ENCODE measurements at regions not wholly inside any gene's neighbourhood (a gene's known extent, or its start where the extent isn't known, plus 50 kb on each side); places are given as distances from the start of the nearest gene placed in this dataset.

GRCh38 chr15:95588056-95588455 is 742.4 kb upstream of the NR2F2 start:
- DNase-seq (no peak), ATAC-seq (no peak)
- Histone ChIP-seq H3K27me3 (no peaks in the 10 kb centered on the region), H3K9me3 (no peaks in the 10 kb centered on the region), H3K27ac (no peak overlapping the region), H3K36me3 (no peaks in the 10 kb centered on the region), H3K4me1 (no peaks in the 10 kb centered on the region), H3K4me3 (no peak overlapping the region)
- intact Hi-C loops (cut with DNase I), result no loop called here
- TF ChIP-seq, protein P1, sequence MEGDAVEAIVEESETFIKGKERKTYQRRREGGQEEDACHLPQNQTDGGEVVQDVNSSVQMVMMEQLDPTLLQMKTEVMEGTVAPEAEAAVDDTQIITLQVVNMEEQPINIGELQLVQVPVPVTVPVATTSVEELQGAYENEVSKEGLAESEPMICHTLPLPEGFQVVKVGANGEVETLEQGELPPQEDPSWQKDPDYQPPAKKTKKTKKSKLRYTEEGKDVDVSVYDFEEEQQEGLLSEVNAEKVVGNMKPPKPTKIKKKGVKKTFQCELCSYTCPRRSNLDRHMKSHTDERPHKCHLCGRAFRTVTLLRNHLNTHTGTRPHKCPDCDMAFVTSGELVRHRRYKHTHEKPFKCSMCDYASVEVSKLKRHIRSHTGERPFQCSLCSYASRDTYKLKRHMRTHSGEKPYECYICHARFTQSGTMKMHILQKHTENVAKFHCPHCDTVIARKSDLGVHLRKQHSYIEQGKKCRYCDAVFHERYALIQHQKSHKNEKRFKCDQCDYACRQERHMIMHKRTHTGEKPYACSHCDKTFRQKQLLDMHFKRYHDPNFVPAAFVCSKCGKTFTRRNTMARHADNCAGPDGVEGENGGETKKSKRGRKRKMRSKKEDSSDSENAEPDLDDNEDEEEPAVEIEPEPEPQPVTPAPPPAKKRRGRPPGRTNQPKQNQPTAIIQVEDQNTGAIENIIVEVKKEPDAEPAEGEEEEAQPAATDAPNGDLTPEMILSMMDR (IDR thresholded peaks at IDR 0.05), result no peak

GRCh38 chr15:95590533-95591044 is 739.9 kb upstream of the NR2F2 start:
- DNase-seq (no peak), ATAC-seq (peak; percentile 24)
- Histone ChIP-seq H3K4me1 (no peaks in the 10 kb centered on the region), H3K4me3 (no peak overlapping the region), H3K9me3 (no peaks in the 10 kb centered on the region), H3K27me3 (no peaks in the 10 kb centered on the region), H3K36me3 (no peaks in the 10 kb centered on the region), H3K27ac (no peak overlapping the region)
- TF ChIP-seq, protein P1 (IDR thresholded peaks at IDR 0.05), result no peak
- intact Hi-C loops (cut with DNase I), result no loop called here

DNA sequence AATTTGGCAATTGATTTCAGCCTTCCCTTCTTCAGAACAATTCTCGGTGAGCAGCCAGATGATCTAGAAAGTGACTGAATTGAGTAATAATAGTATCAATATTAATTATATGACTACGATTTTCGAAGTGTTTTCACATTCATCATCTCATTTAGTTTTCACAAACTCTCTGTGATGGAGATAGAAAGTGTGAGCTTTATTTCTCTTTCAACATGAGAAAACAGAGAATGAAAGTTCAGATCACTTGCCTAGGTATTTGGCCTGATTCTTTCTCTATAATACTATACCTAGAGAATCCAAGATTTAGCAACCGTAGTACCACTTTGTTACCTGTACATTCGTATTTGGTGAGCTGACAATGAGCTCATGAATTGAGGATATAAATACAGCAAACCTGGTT is 739.2 kb upstream of the NR2F2 start:
- DNase-seq, result no peak
- Histone ChIP-seq H3K36me3 (no peaks in the 10 kb centered on the region), H3K9me3 (no peaks in the 10 kb centered on the region), H3K27me3 (no peaks in the 10 kb centered on the region), H3K4me3 (no peak overlapping the region), H3K4me1 (no peaks in the 10 kb centered on the region), H3K27ac (no peak overlapping the region)
- ATAC-seq, result no peak
- TF ChIP-seq, protein P1 (IDR thresholded peaks at IDR 0.05), result no peak
- intact Hi-C loops (cut with DNase I), result no loop called here

DNA sequence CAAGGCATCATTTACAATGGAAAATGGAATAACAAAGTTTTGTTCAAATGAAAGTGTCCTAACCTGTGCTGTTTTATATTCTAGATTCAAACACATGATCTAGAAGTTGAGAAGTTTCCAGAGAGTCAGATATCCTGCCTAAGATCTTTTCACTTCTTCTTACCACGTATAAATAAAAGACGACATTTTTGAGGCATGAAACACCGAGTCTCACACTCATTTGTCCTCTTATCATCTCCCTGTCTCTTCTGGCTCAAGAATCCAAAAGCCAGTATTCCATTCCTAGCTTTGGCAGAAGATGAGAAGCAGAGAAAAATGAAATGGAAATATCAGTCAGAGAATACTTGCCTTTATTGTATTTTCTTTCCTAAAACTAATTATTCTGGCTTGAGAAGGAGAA is 738.6 kb upstream of the NR2F2 start:
- Histone ChIP-seq H3K9me3 (no peaks in the 10 kb centered on the region), H3K4me3 (no peak overlapping the region), H3K36me3 (no peaks in the 10 kb centered on the region), H3K4me1 (no peaks in the 10 kb centered on the region), H3K27ac (no peak overlapping the region), H3K27me3 (no peaks in the 10 kb centered on the region)
- DNase-seq, result no peak
- TF ChIP-seq, protein P1 (IDR thresholded peaks at IDR 0.05), result no peak
- intact Hi-C loops (cut with DNase I), result no loop called here
- ATAC-seq, result no peak

GRCh38 chr15:95594496-95594895 is 736.0 kb upstream of the NR2F2 start:
- Histone ChIP-seq H3K36me3 (no peaks in the 10 kb centered on the region), H3K4me3 (no peak overlapping the region), H3K4me1 (no peaks in the 10 kb centered on the region), H3K27ac (no peak overlapping the region), H3K27me3 (no peaks in the 10 kb centered on the region), H3K9me3 (no peaks in the 10 kb centered on the region)
- DNase-seq (no peak), ATAC-seq (no peak)
- TF ChIP-seq, protein P1 (IDR thresholded peaks at IDR 0.05), result no peak
- intact Hi-C loops (cut with DNase I), result no loop called here

DNA sequence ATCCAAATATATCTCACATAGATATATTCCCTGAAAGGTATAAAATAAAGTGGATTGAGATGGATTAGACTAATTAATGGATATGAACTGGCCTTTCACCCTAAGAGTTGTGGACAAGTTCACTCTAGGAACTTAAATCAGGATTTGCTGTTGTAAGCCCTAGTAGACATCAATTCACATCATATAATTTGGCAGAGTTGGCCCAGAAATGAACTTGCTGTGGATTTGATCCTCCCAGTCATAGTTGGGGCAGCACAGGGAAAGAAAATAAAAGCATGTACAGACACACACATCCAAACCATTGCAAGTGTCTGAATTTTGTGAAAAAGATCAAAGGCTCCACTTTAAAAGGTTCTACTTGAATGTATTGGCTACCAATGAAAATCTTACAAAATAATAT is 734.7 kb upstream of the NR2F2 start:
- Histone ChIP-seq H3K27me3 (no peaks in the 10 kb centered on the region), H3K4me1 (no peaks in the 10 kb centered on the region), H3K27ac (no peak overlapping the region), H3K36me3 (no peaks in the 10 kb centered on the region), H3K4me3 (no peak overlapping the region), H3K9me3 (no peaks in the 10 kb centered on the region)
- TF ChIP-seq, protein P1 (IDR thresholded peaks at IDR 0.05), result no peak
- no peak for ATAC-seq
- DNase-seq, result no peak
- intact Hi-C loops (cut with DNase I), result no loop called here
